ENCODE measurements at regions not wholly inside any gene's neighbourhood (a gene's known extent, or its start where the extent isn't known, plus 50 kb on each side); places are given as distances from the start of the nearest gene placed in this dataset.
"Not testable (repeated sequence)": the region's sequence is repeated elsewhere in the genome, so short reads cannot be mapped to it uniquely, and the experiment has no call there.

GRCh38 chr14:28820677-28821076 lies 54.1 kb downstream of the FOXG1 start:
- peaks cover 14% of the 10 kb centered on the region for H3K9me3 Mint-ChIP-seq
- H3K4me3 Mint-ChIP-seq = no peak overlapping the region
- H3K27me3 Mint-ChIP-seq (ENCODE audit: low read depth) = peaks cover 3% of the 10 kb centered on the region
- TF ChIP-seq CTCF (conservative IDR thresholded peaks at IDR 0.05) = no peak
- H3K27ac Mint-ChIP-seq (ENCODE audit: unreplicated experiment) = no peak overlapping the region
- no peaks in the 10 kb centered on the region for H3K36me3 Mint-ChIP-seq (ENCODE audit: low read depth)
- DNase-seq (ENCODE audit: low read depth, low spot score) = no peak
- no peaks in the 10 kb centered on the region for H3K4me1 Mint-ChIP-seq

GRCh38 chr14:28821993-28822392 lies 55.4 kb downstream of the FOXG1 start:
- peaks cover 3% of the 10 kb centered on the region for H3K27me3 Mint-ChIP-seq (ENCODE audit: low read depth)
- no peaks in the 10 kb centered on the region for H3K36me3 Mint-ChIP-seq (ENCODE audit: low read depth)
- DNase-seq (ENCODE audit: low read depth, low spot score) = no peak
- peaks cover 14% of the 10 kb centered on the region for H3K9me3 Mint-ChIP-seq
- no peak overlapping the region for H3K27ac Mint-ChIP-seq (ENCODE audit: unreplicated experiment)
- TF ChIP-seq CTCF (conservative IDR thresholded peaks at IDR 0.05) = no peak
- H3K4me1 Mint-ChIP-seq = no peaks in the 10 kb centered on the region
- H3K4me3 Mint-ChIP-seq = no peak overlapping the region

GRCh38 chr14:28823245-28823644 lies 56.7 kb downstream of the FOXG1 start:
- no peak for TF ChIP-seq CTCF (conservative IDR thresholded peaks at IDR 0.05)
- Mint-ChIP-seq H3K9me3 (peaks cover 14% of the 10 kb centered on the region), H3K27ac (ENCODE audit: unreplicated experiment) (no peak overlapping the region), H3K36me3 (ENCODE audit: low read depth) (no peaks in the 10 kb centered on the region), H3K27me3 (ENCODE audit: low read depth) (peaks cover 8% of the 10 kb centered on the region), H3K4me1 (no peaks in the 10 kb centered on the region), H3K4me3 (no peak overlapping the region)
- no peak for DNase-seq (ENCODE audit: low read depth, low spot score)

GRCh38 chr14:28830115-28830534 lies 63.5 kb downstream of the FOXG1 start:
- H3K36me3 Mint-ChIP-seq (ENCODE audit: low read depth) = peaks cover 2% of the 10 kb centered on the region
- H3K4me1 Mint-ChIP-seq = no peaks in the 10 kb centered on the region
- TF ChIP-seq CTCF (conservative IDR thresholded peaks at IDR 0.05) = no peak
- H3K27ac Mint-ChIP-seq (ENCODE audit: unreplicated experiment) = no peak overlapping the region
- no peak for DNase-seq (ENCODE audit: low read depth, low spot score)
- H3K4me3 Mint-ChIP-seq = no peak overlapping the region
- H3K9me3 Mint-ChIP-seq = peaks cover 8% of the 10 kb centered on the region
- H3K27me3 Mint-ChIP-seq (ENCODE audit: low read depth) = peaks cover 12% of the 10 kb centered on the region

- H3K9me3 Mint-ChIP-seq = peaks cover 6% of the 10 kb centered on the region
- H3K27ac Mint-ChIP-seq (ENCODE audit: unreplicated experiment) = no peak overlapping the region
- DNase-seq (ENCODE audit: low read depth, low spot score) = no peak
- H3K4me1 Mint-ChIP-seq = no peaks in the 10 kb centered on the region
- no peak for TF ChIP-seq CTCF (conservative IDR thresholded peaks at IDR 0.05)
- H3K4me3 Mint-ChIP-seq = no peak overlapping the region
- peaks cover 13% of the 10 kb centered on the region for H3K27me3 Mint-ChIP-seq (ENCODE audit: low read depth)
- peaks cover 2% of the 10 kb centered on the region for H3K36me3 Mint-ChIP-seq (ENCODE audit: low read depth)
Observed at GRCh38 chr14:28831126-28831525, 64.5 kb downstream of the FOXG1 start.

- not testable (repeated sequence) for H3K4me1 Mint-ChIP-seq; H3K36me3 Mint-ChIP-seq (ENCODE audit: low read depth); H3K27me3 Mint-ChIP-seq (ENCODE audit: low read depth); DNase-seq (ENCODE audit: low read depth, low spot score); H3K27ac Mint-ChIP-seq (ENCODE audit: unreplicated experiment); H3K4me3 Mint-ChIP-seq
- H3K9me3 Mint-ChIP-seq = peaks cover 17% of the 10 kb centered on the region
Observed at GRCh38 chr14:28842569-28842968, 76.0 kb downstream of the FOXG1 start.
